GM21619 (cell line): ENCODE measurements at regions not wholly inside any gene's neighbourhood (a gene's known extent, or its start where the extent isn't known, plus 50 kb on each side); places are given as distances from the start of the nearest gene placed in this dataset.

Experiments
- ATAC-seq: cut with Tn5 transposase; IDR thresholded peaks from one replicate; pipeline ENCODE4 v1.9.1; 2021; ENCODE audit not compliant: unreplicated experiment

- ATAC-seq, result no peak
Observed at GRCh38 chr14:94717808-94718207, 52.1 kb downstream of the GSC start.

DNA sequence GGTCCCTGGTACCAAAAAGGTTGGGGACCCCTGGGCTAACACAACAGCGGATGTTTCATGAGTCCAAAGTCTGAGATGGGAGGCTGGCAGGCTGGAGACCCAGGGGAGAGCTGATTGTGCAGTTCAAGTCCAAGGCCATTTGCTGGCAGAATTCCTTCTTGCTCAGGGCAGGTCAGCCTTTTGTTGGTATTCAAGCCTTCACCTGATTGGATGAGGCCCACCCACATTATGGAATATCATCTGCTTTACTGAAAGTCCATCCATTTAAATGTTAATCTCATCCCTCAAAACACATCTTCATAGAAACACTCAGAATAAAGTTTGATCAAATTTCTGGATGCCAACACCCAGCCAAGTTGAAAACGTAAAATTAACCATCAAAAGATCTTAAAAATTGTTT is 52.9 kb downstream of the GSC start:
- ATAC-seq, result no peak

DNA sequence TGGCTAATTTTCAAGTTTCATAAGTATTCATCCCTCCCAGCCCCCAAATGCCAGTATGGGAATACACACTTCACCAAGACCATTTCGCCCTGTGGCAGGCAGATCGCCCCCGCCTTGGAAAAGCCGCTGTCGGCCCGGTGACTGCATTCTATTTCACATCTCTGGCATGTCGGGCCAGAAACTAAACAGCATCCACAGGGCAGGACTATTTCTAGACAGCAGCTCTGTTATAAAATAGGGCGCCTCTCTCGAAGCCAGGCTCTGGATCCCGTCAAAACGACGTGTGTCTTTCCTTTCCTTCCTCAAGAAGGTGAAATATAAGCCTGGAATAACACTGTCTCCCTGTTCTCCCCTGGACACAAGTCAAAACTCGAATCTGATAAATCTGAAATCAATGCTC is 56.8 kb downstream of the GSC start:
- ATAC-seq, result no peak

DNA sequence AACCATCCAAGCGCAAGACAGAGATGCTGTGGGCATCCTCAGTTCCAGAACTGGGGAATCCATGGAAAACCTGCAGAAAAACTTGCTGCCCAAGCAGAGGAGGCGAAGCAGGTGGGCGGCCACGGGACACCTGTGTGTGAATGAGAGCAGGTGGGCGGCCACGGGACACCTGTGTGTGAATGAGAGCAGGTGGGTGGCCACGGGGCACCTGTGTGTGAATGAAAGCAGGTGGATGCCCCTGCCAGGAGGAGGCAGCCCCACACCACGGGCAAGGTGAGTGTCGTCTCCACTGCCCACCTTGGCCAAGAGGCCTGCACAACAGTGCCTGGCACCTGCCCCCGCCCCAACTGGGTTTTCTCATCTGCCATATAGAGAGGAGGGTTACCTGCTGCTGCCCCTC is 59.2 kb downstream of the GSC start:
- ATAC-seq, result no peak

DNA sequence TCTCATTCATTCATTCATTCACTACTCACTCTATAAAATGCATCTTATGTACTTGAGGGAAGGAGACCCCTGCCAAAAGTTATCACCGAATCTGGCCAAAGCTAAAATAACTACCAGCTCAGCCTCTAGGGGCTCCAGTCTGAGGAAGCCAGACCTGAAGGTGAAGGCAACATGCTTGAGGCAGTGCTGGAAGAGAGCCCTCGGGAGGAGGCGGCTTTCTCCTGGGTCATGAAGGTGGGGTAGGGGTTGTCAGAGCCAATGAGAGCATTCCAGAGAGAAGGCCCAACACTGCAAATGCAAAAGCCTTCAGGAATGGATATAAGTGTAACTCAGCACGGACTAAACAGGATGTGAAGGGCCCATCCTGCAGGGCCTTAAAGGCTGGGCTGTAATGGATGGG is 62.4 kb downstream of the GSC start:
- ATAC-seq, result no peak

GRCh38 chr14:94706133-94706532 is 63.8 kb downstream of the GSC start:
- no peak for ATAC-seq

DNA sequence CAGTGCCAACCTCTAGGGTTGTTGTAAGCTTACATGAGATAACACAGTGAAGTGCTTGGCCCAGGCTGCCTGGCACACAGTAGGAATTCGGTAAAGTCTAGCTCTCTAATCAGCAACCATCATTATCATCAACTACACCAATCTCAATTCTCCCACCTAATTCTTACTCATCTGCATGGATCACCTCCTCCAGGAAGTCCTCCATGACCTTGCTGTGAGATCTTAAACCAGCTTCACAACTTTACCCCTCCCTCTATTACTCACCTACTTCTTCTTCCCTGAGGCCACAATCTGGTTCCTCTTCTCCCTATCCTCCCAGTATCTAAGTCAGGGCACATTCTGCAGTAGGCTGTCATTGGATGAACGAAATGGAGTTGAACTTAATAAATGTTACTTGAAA is 67.3 kb downstream of the GSC start:
- ATAC-seq, result no peak

DNA sequence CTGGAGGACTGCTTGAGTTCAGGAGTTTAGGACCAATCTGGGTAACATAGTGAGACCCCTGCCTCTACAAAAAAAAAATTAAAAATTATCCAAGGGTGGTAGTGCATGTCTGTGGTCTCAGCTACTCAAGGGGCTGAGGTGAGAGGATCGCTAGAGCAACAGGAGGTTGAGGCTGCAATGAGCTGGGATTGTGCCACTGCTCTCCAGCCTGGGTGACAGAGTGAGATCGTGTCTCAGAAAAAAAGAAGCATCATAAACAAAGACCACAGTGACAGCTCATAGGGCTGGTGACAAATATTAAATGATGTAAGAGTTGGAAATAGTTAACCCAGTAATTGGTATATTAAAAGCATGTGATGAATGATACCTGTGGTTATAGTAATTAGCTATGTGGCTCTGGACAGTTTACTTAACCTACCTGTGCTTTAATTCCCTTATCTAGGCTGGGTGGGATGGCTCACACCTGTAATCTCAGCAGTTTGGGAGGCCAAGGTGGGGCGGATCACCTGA is 68.0 kb downstream of the GSC start:
- no peak for ATAC-seq

DNA sequence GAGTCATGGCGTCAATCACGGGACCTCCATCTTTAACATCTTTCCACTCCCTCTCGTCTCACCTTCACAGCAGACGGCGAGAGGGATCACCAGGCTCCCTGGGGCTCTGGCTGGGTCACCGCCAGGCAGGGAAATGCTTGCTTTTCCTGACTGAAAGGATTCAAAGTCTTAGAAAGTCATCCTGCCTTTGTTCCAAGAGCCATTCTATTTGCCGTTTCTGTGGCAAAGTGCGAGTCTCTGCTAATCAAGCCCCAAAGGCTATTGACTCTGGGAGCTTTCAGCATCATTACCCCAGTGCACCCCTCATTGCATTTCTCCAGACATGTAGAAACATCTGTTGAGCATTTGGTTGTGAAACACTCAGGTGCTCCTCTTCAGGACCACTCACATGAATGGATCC is 69.6 kb downstream of the GSC start:
- ATAC-seq, result no peak

GRCh38 chr14:94699831-94700230 is 70.1 kb downstream of the GSC start:
- ATAC-seq, result no peak

DNA sequence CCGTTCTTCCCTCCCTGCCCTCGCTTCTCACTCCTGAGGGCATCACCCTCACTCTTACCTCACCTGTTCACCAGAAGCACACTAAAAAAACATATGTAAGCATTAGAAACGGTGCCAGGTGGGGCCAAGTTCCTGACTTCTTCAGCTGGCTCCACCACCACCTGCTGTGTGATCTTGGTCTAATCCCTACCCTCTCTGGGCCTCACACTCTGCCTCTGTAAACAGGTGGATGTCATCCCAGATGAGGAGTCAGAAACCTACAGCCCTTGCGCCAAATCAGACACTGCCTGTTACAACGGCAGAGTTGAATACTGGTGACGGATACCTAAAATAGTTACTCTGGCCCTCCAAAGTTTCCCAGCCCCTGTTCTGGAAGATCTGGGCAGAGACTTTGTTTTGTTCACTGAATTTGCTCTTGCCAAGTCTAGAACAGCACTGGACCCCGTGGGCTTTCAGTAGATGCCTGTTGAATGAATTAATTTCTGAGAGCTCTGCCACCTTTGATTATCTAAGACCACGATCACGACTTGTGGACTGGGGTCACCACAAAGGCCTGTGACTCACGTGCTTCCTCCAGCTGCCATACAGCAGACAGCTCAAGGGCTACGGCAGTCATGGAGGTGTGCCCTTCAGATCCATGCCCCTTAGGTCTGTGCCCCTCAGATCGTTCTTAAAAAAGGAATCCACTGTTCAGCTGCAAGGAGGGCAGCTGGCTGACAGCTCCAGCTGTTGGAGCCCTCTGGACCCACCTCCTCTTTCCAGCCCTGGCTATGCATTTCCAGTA is 71.9 kb downstream of the GSC start:
- no peak for ATAC-seq

DNA sequence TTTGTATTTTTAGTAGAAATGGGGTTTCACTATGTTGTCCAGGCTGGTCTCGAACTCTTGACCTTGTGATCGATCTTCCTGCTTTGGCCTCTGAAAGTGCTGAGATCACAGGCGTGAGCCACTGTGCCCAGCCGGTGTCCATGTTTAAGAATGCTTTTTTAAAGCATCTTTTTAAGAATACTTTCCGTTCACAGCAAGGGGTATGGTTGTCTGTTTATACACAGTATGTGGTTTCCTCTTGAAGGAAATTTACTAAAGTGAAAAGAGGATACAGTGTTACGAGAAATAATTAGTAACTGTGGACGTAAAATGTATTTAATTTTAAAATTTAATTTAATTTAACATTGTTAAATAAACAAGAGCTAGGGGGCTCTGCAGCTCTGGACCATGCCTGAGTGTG is 73.4 kb downstream of the GSC start:
- no peak for ATAC-seq

- ATAC-seq, result no peak
Observed at GRCh38 chr14:94695231-94695630, 74.7 kb downstream of the GSC start.

GRCh38 chr14:94691660-94692034 is 78.3 kb downstream of the GSC start:
- ATAC-seq, result no peak

DNA sequence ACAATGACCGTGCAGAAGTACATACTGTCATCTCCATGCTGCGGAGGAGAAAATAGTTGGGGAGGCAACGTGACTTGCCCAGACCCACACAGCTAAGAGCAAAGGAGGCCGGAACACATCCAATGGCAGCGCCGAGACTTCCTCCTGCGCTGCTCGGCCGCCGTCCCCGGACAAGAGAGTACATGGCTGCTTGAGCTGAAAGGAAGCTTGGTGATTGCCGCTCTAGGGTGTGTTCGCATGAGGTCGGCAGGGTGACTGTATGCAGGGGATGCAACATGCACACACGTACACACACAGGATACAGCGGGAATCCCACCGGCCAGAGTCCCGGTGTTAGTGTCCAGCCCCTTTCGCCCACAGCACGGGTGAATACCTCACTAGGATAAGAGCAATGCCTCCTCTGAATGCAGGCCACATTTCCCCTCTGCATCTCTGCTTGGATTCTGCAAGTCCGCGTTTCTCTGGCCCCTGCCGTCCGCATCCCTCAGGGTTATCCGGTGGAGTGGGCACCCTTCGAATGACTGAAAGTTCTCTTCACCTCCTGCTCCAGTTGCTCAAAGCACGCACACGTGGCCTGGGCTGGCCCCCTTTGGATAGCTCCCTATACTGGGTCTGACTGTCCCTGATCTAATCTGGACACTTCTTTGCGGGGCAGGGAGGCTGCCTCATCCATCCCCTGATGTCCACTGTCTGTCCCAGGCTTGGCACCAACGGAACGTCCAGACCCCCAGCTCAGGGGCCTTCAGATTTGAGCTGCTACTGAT is 78.8 kb downstream of the GSC start:
- no peak for ATAC-seq

DNA sequence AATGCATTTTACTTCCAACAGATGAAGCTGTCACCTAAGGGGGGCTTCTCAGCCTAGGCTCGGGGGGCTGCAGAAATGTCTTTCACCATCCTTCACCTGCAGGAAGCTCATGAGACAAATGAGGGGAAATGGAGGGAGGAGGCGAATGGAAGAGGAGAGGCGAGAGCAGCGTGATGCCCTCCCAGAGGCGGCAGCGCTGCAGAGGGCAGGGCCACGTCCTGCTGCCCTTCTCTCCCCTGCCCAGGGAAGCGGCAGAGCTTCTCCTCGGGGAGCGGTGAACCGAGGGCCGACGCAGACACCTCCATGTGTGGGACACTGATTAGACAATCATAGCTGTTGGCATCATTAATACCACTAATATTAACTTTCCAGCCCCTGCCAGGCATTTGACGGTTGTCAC is 78.3 kb downstream of the SERPINA3 start:
- ATAC-seq, result no peak

DNA sequence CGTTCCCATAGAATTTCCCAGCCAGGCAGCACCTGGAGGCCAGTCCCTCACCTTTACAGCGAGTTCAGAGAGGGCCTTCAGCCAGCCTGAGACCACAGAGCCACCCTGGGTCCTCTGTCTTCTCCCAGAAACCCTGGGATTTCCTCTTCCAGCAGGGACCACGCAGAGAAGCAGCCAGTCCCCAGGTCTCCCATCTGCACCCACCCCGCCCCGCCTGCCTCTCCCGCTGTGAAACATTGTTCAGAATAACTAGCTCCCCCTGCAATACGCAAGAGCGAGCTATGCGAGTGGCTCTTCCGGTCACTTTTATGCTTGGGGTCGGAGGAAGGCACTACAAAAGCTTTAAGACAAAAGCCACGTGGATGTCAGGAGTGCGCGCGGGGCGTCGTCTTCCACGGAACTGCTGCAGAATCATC is 77.8 kb downstream of the SERPINA3 start:
- no peak for ATAC-seq

DNA sequence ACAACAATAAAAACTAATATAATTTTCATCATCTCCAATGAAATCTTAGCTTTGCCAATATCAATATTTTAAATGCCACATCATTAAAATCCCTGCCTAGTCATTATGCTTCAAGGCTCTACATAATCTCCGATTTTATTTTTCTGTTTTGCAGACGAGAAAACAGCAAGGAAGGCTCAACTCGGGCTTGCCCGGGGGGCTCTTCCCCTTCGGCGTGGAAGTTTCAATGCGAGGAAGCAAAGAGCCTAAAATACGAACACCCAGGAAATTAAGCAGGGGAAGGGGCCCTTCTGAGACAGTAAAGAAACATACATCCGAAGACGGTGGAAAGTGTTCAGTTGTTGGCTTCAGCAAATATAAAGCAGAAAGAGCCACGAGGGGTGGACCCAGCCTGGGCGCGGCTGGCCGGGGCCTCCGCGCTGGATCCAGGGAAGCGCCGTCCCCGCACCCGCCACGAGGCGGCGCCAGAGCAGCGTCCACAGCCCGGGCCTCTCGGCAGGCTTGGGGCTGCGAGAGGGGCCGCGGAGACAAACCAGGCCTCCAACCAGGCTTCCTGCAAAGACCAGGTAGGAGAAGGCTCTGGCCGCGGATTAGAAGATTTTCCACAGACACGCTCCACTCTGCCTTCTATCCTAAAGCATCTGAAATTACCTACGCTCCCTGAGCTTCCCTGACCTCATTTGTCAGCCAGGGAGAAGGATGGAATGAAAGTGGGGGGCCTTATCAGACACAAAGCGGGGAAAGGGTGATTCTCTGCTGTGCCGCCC is 77.2 kb downstream of the SERPINA3 start:
- ATAC-seq, result peak; percentile 80

GRCh38 chr14:94686511-94687160 is 74.4 kb downstream of the SERPINA3 start:
- no peak for ATAC-seq

DNA sequence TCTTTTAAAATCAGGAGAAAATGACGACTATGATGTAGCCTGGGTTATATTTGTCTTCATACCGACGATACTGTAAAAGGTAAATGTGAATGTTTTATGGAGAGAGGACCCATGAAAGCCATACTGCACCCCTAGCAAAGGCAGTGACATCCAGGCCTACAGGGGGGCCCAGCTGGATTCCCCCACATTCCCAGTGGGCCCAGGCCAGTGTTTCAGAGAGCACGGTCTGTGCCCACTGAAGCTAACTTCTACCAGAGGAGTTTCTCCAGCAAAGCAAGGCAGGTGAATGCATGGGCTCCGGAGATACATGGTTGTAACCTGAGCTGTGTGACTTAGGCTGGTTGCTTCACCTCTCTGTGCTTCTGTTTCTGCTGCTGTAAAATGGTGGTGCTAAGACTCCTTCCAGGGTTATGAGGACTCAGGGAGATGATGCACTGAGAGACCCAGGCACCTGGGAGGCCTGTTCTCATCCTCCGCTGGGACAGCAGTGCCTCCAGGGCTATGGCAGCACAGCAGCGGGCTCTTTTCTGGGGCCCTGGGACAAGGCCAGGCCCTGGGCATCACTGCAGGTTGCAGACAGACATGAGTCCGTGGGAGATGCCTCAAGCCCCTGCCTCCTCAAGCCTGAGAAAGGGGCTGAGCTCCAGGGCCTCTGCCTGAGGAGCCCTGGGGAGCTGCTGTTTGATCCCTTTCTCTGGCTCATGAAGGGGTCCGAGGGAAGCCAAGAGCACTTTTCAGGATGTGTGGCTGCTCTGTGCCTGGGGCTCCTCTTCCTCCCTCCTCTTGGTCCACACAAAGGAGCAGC is 73.7 kb downstream of the SERPINA3 start:
- no peak for ATAC-seq
